HCT116 (cell line): ENCODE measurements at regions not wholly inside any gene's neighbourhood (a gene's known extent, or its start where the extent isn't known, plus 50 kb on each side); places are given as distances from the start of the nearest gene placed in this dataset.

Experiments used
- ATAC-seq: fragments of 200-7000 bp; cut with Tn5 transposase; 2 replicates; pipeline ENCODE4 v1.9.1; 2020; ENCODE audit warnings: mild to moderate bottlenecking, moderate library complexity
- BruUV-seq: library from RNA; stranded (reverse); fragments of 400-500 nt; replicated peaks from 2 replicates; lab custom pipeline; 2021; lab: Mats Ljungman, UMichigan
- CTCF ChIA-PET: fragments of 300-600 bp; sonication (Branson Sonifier 250); formaldehyde crosslinking; loops from one replicate; lab custom pipeline; 2021; ENCODE audit warnings: antibody characterized with exemption; lab: Charles Lee
- POLR2A ChIA-PET: fragments of 300-600, 350-600 bp; sonication (Branson Sonifier 250); formaldehyde crosslinking; loops from one replicate; lab custom pipeline; 2021; ENCODE audit warnings: antibody characterized with exemption; lab: Charles Lee
- RAD21 ChIA-PET, 2 experiments: fragments of 300-600 bp; sonication (Branson Sonifier 250); formaldehyde crosslinking; loops; one replicate each; lab custom pipeline; 2023; ENCODE audit warnings: low total read pairs in 2 of 2; ENCODE audit not compliant: uncharacterized antibody in 2 of 2, unreplicated experiment in 2 of 2, low non-redundant PET in 1 of 2; lab: Charles Lee
- DNase-seq: peaks from one replicate; pipeline ENCODE4 v3.0.0-alpha.2; 2010; ENCODE audit warnings: low read depth, low spot score
- H2AFZ ChIP-seq: fragments of 200-600 bp; shearing (Covaris generic), sonication (generic); 2 replicates; pipeline ENCODE4 v1.6.1; 2017; ENCODE audit warnings: low read depth, mixed run types, mixed read lengths, antibody characterized with exemption, low read length; ENCODE audit not compliant: poor library complexity, severe bottlenecking
- H3K27ac ChIP-seq: 2 replicates; pipeline ENCODE4 v1.5.1; 2012; ENCODE audit warnings: low read depth, low read length
- H3K27me3 ChIP-seq: fragments of 200-600 bp; sonication (generic); 2 replicates; pipeline ENCODE4 v1.6.1; 2016; ENCODE audit warnings: mixed run types, low read length, mixed read lengths; ENCODE audit not compliant: insufficient read depth
- H3K36me3 ChIP-seq, 2 experiments: fragments of 200-500 bp in 1 of 2; fragments of 200-600 bp in 1 of 2; sonication (Bioruptor generic) in 1 of 2; sonication (generic) in 1 of 2; 2 replicates each; pipeline versions ENCODE4 v1.5.1 to v1.6.1; 2014 to 2016; ENCODE audit warnings: low read length in 2 of 2, inconsistent platforms in 1 of 2, mixed read lengths in 1 of 2, mixed run types in 1 of 2; ENCODE audit not compliant: insufficient read depth in 2 of 2, control insufficient read depth in 1 of 2
- H3K4me1 ChIP-seq, 2 experiments: fragments of 200-600 bp in 1 of 2; sonication (generic) in 1 of 2; 2 replicates each; pipeline versions ENCODE4 v1.5.1 to v1.6.1; 2012 to 2017; ENCODE audit warnings: low read length in 2 of 2, inconsistent platforms in 1 of 2, mild to moderate bottlenecking in 1 of 2, mixed read lengths in 1 of 2, mixed run types in 1 of 2, moderate library complexity in 1 of 2; ENCODE audit not compliant: insufficient read depth in 2 of 2, control insufficient read depth in 1 of 2
- H3K4me2 ChIP-seq: fragments of 200-600 bp; sonication (generic); 2 replicates; pipeline ENCODE4 v1.6.1; 2017; ENCODE audit warnings: mixed run types, low read length, mixed read lengths
- H3K4me3 ChIP-seq, 2 experiments: fragments of 200-600 bp in 1 of 2; sonication (generic) in 1 of 2; replicated peaks in 1 of 2; 2 replicates each; pipeline ENCODE4 v1.5.1; 2011 to 2016; ENCODE audit warnings: low read length in 2 of 2, control low read depth in 1 of 2, low read depth in 1 of 2, mild to moderate bottlenecking in 1 of 2, mixed read lengths in 1 of 2, mixed run types in 1 of 2
- H3K79me2 ChIP-seq: fragments of 200-600 bp; sonication (generic); 2 replicates; pipeline ENCODE4 v1.6.1; 2017; ENCODE audit warnings: mild to moderate bottlenecking, mixed run types, low read length, moderate library complexity, mixed read lengths; ENCODE audit not compliant: insufficient read depth
- H3K9ac ChIP-seq: fragments of 200-600 bp; sonication (generic); 2 replicates; pipeline ENCODE4 v1.6.1; 2016; ENCODE audit warnings: low read length, mixed read lengths
- H3K9me2 ChIP-seq: fragments of 200-600 bp; sonication (generic), shearing (Covaris generic); 2 replicates; pipeline ENCODE4 v1.6.1; 2017; ENCODE audit warnings: mixed run types, mild to moderate bottlenecking, moderate library complexity; ENCODE audit not compliant: insufficient read depth
- H3K9me3 ChIP-seq, 2 experiments: fragments of 200-500 bp in 1 of 2; fragments of 200-600 bp in 1 of 2; sonication (Bioruptor generic) in 1 of 2; sonication (generic) in 1 of 2; 2 replicates each; pipeline ENCODE4 v1.6.1; 2014 to 2017; ENCODE audit warnings: low read length in 2 of 2, mixed read lengths in 2 of 2, inconsistent platforms in 1 of 2, low read depth in 1 of 2, mild to moderate bottlenecking in 1 of 2, mixed run types in 1 of 2, moderate library complexity in 1 of 2; ENCODE audit not compliant: control insufficient read depth in 1 of 2, insufficient read depth in 1 of 2
- H4K20me1 ChIP-seq: fragments of 200-600 bp; sonication (generic), shearing (Covaris generic); 2 replicates; pipeline ENCODE4 v1.6.1; 2017; ENCODE audit warnings: mixed run types, mild to moderate bottlenecking, moderate library complexity; ENCODE audit not compliant: insufficient read depth
- CEBPB ChIP-seq: IDR thresholded peaks from 2 replicates; pipeline ENCODE4 v1.6.1; 2012; ENCODE audit warnings: low read depth
- ELF1 ChIP-seq: IDR thresholded peaks from 2 replicates; pipeline ENCODE4 v1.6.1; 2012; ENCODE audit warnings: low read depth, borderline replicate concordance
- EZH2 ChIP-seq: fragments of 200-600 bp; sonication (generic); IDR thresholded peaks from 2 replicates; pipeline ENCODE4 v1.6.1; 2017; ENCODE audit warnings: antibody characterized with exemption, mixed run types
- FOSL1 ChIP-seq: IDR thresholded peaks from 2 replicates; pipeline ENCODE4 v1.6.1; 2012; ENCODE audit warnings: low read depth
- POLR2AphosphoS5 ChIP-seq: IDR thresholded peaks from 2 replicates; pipeline ENCODE4 v1.6.1; 2011; ENCODE audit warnings: mild to moderate bottlenecking, low read depth, low read length, moderate library complexity
- RAD21 ChIP-seq: IDR thresholded peaks from 2 replicates; pipeline ENCODE4 v1.6.1; 2012; ENCODE audit warnings: low read depth, mild to moderate bottlenecking
- SIN3A ChIP-seq: IDR thresholded peaks from 2 replicates; pipeline ENCODE4 v1.6.1; 2012; ENCODE audit warnings: low read depth
- SP1 ChIP-seq: IDR thresholded peaks from 2 replicates; pipeline ENCODE4 v1.6.1; 2012; ENCODE audit warnings: low read depth
- SRF ChIP-seq: IDR thresholded peaks from 2 replicates; pipeline ENCODE4 v1.6.1; 2012; ENCODE audit warnings: low read depth
- TCF7L2 ChIP-seq: IDR thresholded peaks from 2 replicates; pipeline ENCODE4 v1.7.0; 2011; ENCODE audit warnings: borderline replicate concordance, inconsistent platforms; ENCODE audit not compliant: insufficient read depth, insufficient read length; ENCODE audit errors: extremely low read depth
- YY1 ChIP-seq: IDR thresholded peaks from 2 replicates; pipeline ENCODE4 v1.6.1; 2011; ENCODE audit warnings: low read length, low read depth, moderate library complexity, mild to moderate bottlenecking; ENCODE audit not compliant: insufficient replicate concordance; ENCODE audit errors: extremely low read depth
- ZFX ChIP-seq: fragments of 450-650 bp; IDR thresholded peaks from 2 replicates; pipeline ENCODE4 v1.6.1; 2017
- intact Hi-C: fragments of 100-400 bp; cut with micrococcal nuclease; formaldehyde crosslinking; loops from 2 replicates; pipeline ENCODE4 v1.10.0; 2022
- TF ChIP-seq, protein P1 (sequence below): IDR thresholded peaks from 2 replicates; pipeline ENCODE4 v1.6.1; 2012
- TF ChIP-seq, protein P2 (sequence below): IDR thresholded peaks from 2 replicates; pipeline ENCODE4 v1.6.1; 2012
- TF ChIP-seq, protein P3 (sequence below): IDR thresholded peaks from 2 replicates; pipeline ENCODE4 v1.6.1; 2011; ENCODE audit warnings: mild to moderate bottlenecking, low read length, moderate library complexity; ENCODE audit not compliant: insufficient replicate concordance; ENCODE audit errors: extremely low read depth

DNA sequence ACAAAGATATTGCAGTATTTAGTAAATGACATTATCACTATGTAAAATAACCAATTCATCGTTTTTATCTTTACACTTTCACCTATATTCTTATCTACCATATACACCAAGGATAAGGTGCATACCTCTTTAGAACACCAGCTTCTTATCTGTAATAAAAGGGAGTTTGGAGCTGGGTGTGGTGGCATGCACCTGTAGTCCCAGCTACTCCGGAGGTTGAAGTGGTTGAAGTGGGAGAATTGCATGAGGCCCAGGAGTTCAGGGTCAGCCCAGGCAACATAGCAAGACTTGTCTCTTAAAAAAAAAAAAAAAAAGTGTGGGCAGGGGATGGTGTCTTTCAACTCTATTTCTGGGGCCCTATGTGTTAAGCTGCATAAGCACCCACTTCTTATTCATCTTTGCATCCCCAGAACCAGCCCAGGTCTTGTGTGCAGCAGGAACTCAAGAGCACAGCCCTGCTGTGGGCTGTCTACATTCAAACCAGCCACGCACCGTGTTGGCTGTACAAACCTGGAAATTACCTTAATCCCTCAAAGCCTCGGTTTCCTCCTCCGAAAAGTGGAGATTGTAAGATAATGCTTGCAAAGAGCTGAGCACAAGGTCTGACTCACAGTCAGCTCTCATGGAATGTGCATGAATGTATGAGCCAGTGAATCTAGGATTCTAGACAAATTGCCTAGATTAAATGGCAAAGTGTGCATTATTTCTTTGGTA lies 256.6 kb upstream of the FOXN3 start (continued):
- TF ChIP-seq EZH2 (no peak), SRF (no peak)
- TF ChIP-seq, all 23 proteins: peak for 0

DNA sequence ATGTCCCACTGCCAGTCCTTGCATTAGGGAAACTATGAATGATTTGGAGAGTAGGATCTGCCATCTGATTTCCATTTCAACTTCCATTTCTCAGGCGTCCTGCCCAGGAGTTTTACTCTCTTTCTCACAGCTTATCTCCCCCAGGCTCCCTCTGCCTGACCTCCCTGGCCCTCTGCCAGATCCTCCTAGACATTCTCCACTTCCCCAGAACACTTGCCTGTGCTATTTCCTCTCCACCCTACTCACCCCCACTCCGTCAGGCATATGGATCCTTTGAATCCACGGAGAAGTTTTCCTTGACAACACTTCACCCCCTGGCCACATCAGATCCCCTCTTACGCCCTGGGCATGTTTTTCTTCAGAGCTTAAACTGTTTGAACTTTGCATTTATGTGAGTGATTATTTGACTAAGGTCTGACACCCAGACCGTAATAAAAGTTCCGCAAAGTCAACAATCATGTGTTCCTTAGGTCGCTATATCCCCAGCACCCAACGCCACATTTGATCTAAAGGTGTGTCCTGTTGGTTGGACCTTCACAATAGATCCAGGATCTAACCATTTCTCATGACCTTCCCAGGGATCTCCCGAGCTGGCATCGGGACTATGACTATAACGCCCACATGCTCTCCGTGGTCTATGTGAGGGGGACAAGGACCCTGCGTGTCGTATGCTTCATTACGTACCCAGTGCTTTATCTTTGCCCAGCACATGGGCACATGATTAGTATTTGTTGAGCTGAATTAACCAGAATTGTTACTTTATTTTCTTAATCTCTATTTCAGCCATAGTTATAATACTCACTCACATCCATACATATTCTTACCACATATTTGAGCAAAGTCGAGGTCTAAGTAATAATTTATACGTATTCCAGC lies 255.8 kb upstream of the FOXN3 start:
- ATAC-seq (no peak), DNase-seq (no peak)
- no peak overlapping the region for H2AFZ ChIP-seq
- ChIA-PET CTCF (no interaction called here), RAD21 (no interaction called here), POLR2A (no interaction called here)
- no peaks in the 10 kb centered on the region for H3K9me2 ChIP-seq
- no peak overlapping the region for H3K4me3 ChIP-seq
- no peaks in the 10 kb centered on the region for H3K4me1 ChIP-seq
- H3K27ac ChIP-seq = no peak overlapping the region
- no peaks in the 10 kb centered on the region for H3K36me3 ChIP-seq
- no peaks in the 10 kb centered on the region for H4K20me1 ChIP-seq
- H3K4me2 ChIP-seq = no peak overlapping the region
- TF ChIP-seq, protein P1, sequence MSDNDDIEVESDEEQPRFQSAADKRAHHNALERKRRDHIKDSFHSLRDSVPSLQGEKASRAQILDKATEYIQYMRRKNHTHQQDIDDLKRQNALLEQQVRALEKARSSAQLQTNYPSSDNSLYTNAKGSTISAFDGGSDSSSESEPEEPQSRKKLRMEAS = no peak
- no peaks in the 10 kb centered on the region for H3K79me2 ChIP-seq
- H3K27me3 ChIP-seq = no peaks in the 10 kb centered on the region
- no peaks in the 10 kb centered on the region for H3K9me3 ChIP-seq
- no TSS peak for BruUV-seq
- intact Hi-C loops = no loop called here
- no peak overlapping the region for H3K9ac ChIP-seq

DNA sequence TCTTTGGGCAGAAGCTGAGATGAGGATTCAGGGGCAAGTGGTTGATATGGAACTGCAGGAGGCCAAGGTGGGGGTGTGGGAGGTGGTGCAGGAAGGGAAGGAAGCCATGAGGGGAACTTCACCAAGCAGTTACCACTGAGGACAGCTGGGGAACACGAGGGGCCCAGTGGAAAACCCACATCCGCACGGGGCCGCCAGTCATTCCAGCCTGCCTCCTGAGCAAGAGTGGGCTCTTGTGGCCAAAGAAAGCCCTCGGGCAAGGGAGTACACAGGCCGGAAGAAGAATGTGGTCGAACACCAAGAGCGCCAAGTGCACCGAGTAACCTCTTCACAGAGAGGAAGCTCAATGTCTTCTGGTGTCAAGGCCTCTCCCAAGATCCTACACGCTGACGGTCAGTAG lies 252.2 kb upstream of the FOXN3 start:
- no peak overlapping the region for H3K4me3 ChIP-seq
- TF ChIP-seq SRF (no peak), TCF7L2 (no peak), POLR2AphosphoS5 (no peak), ZFX (no peak), CEBPB (no peak), YY1 (no peak), ELF1 (no peak), SP1 (no peak), EZH2 (no peak), RAD21 (no peak), SIN3A (no peak), FOSL1 (no peak)
- TF ChIP-seq, protein P2, sequence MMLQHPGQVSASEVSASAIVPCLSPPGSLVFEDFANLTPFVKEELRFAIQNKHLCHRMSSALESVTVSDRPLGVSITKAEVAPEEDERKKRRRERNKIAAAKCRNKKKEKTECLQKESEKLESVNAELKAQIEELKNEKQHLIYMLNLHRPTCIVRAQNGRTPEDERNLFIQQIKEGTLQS = no peak
- TF ChIP-seq, protein P1 = no peak
- TF ChIP-seq, protein P3, sequence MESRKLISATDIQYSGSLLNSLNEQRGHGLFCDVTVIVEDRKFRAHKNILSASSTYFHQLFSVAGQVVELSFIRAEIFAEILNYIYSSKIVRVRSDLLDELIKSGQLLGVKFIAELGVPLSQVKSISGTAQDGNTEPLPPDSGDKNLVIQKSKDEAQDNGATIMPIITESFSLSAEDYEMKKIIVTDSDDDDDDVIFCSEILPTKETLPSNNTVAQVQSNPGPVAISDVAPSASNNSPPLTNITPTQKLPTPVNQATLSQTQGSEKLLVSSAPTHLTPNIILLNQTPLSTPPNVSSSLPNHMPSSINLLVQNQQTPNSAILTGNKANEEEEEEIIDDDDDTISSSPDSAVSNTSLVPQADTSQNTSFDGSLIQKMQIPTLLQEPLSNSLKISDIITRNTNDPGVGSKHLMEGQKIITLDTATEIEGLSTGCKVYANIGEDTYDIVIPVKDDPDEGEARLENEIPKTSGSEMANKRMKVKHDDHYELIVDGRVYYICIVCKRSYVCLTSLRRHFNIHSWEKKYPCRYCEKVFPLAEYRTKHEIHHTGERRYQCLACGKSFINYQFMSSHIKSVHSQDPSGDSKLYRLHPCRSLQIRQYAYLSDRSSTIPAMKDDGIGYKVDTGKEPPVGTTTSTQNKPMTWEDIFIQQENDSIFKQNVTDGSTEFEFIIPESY = no peak

More for the DNA sequence above, 252.2 kb upstream of the FOXN3 start:
- intact Hi-C loops = no loop called here
- RAD21 ChIA-PET = no interaction called here
- Histone ChIP-seq H3K27ac (no peak overlapping the region), H3K9me3 (no peaks in the 10 kb centered on the region), H3K4me2 (no peak overlapping the region), H3K9ac (no peak overlapping the region), H2AFZ (no peak overlapping the region), H3K79me2 (no peaks in the 10 kb centered on the region), H3K9me2 (no peaks in the 10 kb centered on the region), H4K20me1 (no peaks in the 10 kb centered on the region), H3K4me1 (no peaks in the 10 kb centered on the region), H3K36me3 (no peaks in the 10 kb centered on the region), H3K27me3 (no peaks in the 10 kb centered on the region)
- DNase-seq (no peak), ATAC-seq (no peak)
- POLR2A ChIA-PET = no interaction called here
- no TSS peak for BruUV-seq
- CTCF ChIA-PET = no interaction called here
